ENCODE measurements at regions not wholly inside any gene's neighbourhood (a gene's known extent, or its start where the extent isn't known, plus 50 kb on each side); places are given as distances from the start of the nearest gene placed in this dataset.
"Not testable (repeated sequence)": the region's sequence is repeated elsewhere in the genome, so short reads cannot be mapped to it uniquely, and the experiment has no call there.

DNA sequence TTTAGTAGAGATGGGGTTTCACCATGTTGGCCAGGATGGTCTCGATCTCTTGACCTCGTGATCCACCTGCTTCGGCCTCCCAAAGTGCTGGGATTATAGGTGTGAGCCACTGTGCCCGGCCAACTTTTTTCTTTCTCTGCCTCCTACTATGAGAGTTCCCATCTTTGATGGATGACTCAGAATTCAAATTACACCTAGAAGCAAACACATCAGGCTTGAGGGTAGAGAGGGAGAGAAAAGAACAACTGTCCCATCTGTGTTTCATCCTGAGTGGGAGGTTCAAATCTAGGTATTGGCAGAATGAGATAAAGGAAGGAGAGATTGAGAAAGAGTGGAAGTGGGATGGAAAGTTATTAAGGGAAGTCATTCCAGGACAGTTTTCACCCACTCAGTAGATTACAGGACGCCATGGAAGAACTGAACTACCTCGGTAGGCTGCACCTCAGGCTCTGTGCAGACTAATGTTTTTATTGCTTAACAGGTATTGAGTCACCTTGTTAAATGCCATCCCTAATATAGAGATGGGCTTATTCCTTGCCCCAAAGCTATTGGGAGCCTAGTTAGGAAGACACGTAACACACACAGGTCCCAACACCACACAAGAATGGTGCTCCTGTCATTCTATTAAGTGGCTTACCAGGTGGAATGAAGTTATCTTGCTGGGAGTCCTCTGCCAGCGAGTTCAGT, 275.7 kb downstream of the SOX4 start:
- TF ChIP-seq, protein P1, sequence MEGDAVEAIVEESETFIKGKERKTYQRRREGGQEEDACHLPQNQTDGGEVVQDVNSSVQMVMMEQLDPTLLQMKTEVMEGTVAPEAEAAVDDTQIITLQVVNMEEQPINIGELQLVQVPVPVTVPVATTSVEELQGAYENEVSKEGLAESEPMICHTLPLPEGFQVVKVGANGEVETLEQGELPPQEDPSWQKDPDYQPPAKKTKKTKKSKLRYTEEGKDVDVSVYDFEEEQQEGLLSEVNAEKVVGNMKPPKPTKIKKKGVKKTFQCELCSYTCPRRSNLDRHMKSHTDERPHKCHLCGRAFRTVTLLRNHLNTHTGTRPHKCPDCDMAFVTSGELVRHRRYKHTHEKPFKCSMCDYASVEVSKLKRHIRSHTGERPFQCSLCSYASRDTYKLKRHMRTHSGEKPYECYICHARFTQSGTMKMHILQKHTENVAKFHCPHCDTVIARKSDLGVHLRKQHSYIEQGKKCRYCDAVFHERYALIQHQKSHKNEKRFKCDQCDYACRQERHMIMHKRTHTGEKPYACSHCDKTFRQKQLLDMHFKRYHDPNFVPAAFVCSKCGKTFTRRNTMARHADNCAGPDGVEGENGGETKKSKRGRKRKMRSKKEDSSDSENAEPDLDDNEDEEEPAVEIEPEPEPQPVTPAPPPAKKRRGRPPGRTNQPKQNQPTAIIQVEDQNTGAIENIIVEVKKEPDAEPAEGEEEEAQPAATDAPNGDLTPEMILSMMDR (conservative IDR thresholded peaks at IDR 0.05; ENCODE audit: low read depth, low read length) = no peak
- no peak for DNase-seq (ENCODE audit: low read depth)
- no peak overlapping the region for H3K4me3 ChIP-seq (ENCODE audit: low read depth, low read length)

DNA sequence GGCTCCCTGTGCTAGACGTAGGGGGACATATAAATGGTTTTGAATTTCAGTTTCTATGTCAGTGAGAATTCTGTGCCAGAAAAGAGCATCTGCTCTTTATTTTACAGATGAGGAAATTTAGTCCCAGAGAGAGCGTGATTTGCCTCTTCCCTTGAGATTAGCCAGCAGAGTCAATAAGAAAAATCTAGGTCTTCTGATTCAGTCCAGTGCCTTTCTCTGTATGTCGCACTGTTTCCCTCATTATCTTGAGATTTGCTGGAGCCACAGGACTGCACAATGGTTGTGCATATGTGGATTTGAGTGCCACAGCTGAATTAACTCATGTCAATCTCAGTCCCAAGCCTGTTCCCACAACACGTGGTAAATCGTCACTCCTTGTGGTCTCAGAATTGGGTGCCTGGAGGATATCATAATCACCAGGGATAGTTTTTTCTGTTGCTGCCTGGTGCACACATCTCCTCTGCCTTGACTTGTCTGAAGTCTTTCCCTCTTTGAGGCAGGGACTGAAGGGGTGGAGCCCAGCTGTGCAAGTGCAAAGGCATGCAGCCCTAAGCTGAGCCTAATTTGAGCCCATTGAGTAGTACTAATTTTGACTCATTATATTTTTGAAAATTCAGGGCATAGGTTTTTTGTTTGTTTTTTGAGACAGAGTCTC, 276.7 kb downstream of the SOX4 start:
- TF ChIP-seq, protein P1 (conservative IDR thresholded peaks at IDR 0.05; ENCODE audit: low read depth, low read length) = no peak
- H3K4me3 ChIP-seq (ENCODE audit: low read depth, low read length) = no peak overlapping the region
- no peak for DNase-seq (ENCODE audit: low read depth)

DNA sequence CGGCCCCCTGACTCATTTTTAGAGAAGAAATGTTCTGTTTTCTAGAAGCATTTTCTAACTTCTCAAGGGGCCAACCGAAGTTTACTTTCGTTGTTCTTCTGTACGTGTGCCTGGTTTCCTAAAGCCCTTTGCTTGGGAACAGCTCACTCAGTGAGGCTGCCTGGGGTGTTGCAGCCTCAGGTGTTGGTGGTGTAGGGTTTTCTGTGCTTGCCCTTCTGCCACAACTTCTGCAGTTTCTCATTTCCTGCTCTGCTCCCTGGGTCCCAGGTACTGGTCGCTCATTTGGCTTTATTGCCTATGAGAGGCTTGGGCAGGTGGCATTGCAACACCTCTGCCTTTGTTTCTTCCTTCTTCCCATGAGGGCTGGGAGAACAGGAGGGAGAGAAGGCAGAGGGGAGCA, 278.3 kb downstream of the SOX4 start:
- DNase-seq (ENCODE audit: low read depth) = no peak
- TF ChIP-seq, protein P1 (conservative IDR thresholded peaks at IDR 0.05; ENCODE audit: low read depth, low read length) = no peak
- no peak overlapping the region for H3K4me3 ChIP-seq (ENCODE audit: low read depth, low read length)

DNA sequence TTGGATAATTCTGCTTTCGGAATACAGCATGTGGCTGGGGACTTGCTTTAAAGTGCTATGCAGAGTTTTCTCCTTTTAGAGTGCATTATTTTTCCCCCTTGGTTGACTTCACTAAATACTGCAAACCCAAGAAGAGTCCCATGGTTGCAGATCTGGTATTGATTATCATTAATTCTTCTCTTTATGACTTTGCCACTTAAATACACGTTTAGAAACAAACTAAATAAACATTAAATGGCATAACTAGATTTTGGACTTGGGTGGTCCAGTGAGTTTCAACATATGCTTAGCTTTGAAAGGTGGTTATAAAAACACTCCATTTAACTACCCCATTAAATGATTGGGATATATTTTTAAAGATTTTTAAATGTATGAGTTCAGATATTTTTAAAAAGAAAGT, 279.2 kb downstream of the SOX4 start:
- TF ChIP-seq, protein P1 (conservative IDR thresholded peaks at IDR 0.05; ENCODE audit: low read depth, low read length) = no peak
- DNase-seq (ENCODE audit: low read depth) = no peak
- no peak overlapping the region for H3K4me3 ChIP-seq (ENCODE audit: low read depth, low read length)

DNA sequence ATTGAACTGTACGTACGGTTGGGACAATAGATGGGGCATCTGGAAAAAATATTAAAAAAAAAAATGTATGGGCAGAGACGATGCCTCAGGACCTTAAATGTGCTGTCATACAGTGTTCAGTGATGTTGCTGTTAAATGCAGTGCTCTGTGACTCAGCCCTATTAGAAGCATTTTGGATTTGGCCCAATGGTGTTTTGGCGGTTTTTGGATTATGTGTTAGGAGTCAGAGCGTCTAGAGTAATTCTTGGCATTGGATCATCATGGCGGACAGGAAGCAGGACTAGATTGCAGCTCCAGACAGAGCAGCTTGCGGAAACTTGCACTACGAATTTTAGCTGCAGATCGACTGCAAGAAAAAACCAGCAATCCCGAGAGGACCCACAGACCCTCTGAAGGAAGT, 280.0 kb downstream of the SOX4 start:
- no peak for DNase-seq (ENCODE audit: low read depth)
- H3K4me3 ChIP-seq (ENCODE audit: low read depth, low read length) = no peak overlapping the region
- TF ChIP-seq, protein P1 (conservative IDR thresholded peaks at IDR 0.05; ENCODE audit: low read depth, low read length) = no peak

DNA sequence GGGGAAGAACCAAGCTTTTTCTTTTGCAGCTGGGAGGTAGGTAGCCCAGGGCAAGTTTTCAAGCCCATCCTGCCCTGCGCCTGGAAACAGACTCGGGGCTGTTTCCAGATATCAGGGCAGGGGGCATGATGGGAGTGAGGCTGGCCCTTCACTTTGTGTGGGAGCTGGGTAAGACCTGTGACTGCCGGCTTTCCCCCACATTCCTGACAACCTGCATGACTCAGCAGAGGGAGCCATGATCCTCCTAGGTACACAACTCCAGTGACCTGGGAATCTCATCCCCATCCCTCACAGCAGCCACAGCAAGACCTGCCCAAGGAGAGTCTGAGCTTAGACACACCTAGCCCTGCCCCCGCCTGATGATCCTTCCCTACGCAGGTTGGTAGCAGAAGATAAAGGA, 280.8 kb downstream of the SOX4 start:
- TF ChIP-seq, protein P1 (conservative IDR thresholded peaks at IDR 0.05; ENCODE audit: low read depth, low read length) = no peak
- no peak for DNase-seq (ENCODE audit: low read depth)
- no peak overlapping the region for H3K4me3 ChIP-seq (ENCODE audit: low read depth, low read length)

DNA sequence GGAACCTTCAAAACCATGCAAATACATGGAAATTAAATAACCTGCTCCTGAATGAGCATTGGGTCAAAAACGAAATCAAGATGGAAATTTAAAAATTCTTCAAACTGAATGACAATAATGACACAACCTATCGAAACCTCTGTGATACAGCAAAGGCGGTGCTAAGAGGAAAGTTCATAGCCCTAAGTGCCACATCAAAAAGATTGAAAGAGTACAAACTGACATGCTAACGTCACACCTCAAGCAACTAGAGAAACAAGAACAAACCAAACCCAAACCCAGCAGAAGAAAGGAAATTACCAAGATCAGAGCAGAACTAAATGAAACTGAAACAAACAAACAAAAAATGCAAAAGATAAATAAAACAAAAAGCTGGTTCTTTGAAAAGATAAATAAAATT, 283.5 kb downstream of the SOX4 start:
- not testable (repeated sequence) for H3K4me3 ChIP-seq (ENCODE audit: low read depth, low read length); DNase-seq (ENCODE audit: low read depth)

DNA sequence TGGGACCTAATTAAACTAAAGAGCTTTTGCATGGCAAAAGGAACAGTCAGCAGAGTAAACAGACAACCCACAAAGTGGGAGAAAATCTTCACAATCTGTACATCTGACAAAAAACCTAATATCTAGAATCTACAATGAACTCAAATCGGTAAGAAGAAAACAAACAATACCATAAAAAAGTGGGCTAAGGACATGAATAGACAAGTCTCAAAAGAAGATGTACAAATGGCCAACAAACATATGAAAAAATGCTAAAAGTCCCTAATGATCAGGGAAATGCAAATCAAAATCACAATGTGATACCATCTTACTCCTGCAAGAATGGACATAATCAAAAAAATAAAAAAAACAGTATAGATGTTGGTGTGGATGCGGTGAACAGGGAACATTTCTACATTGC, 286.7 kb downstream of the SOX4 start:
- not testable (repeated sequence) for DNase-seq (ENCODE audit: low read depth)

More for the DNA sequence above, 286.7 kb downstream of the SOX4 start:
- not testable (repeated sequence) for H3K4me3 ChIP-seq (ENCODE audit: low read depth, low read length)
